RWPE2 (cell line): ENCODE measurements at regions not wholly inside any gene's neighbourhood (a gene's known extent, or its start where the extent isn't known, plus 50 kb on each side); places are given as distances from the start of the nearest gene placed in this dataset.

Experiments
- ATAC-seq: fragments of 200-7000 bp; cut with Tn5 transposase; 3 replicates; pipeline ENCODE4 v1.9.1; 2021; ENCODE audit warnings: low read depth
- DNase-seq: peaks from one replicate; pipeline ENCODE4 v3.0.0-alpha.2; 2020; ENCODE audit warnings: low spot score
- H3K27ac ChIP-seq: fragments of 450-650 bp; 2 replicates; pipeline ENCODE4 v1.5.1; 2017; ENCODE audit warnings: mild to moderate bottlenecking; ENCODE audit not compliant: poor library complexity, severe bottlenecking
- H3K27me3 ChIP-seq: fragments of 250-450 bp; sonication (Bioruptor Pico); 2 replicates; pipeline ENCODE4 v1.5.1; 2021; ENCODE audit warnings: mild to moderate bottlenecking, moderate library complexity; ENCODE audit not compliant: insufficient read depth, poor library complexity, severe bottlenecking
- H3K36me3 ChIP-seq: fragments of 250-450 bp; sonication (Bioruptor Pico); 2 replicates; pipeline ENCODE4 v1.5.1; 2020; ENCODE audit warnings: low read depth, mild to moderate bottlenecking, moderate library complexity
- H3K4me1 ChIP-seq: fragments of 250-450 bp; sonication (Bioruptor Pico); 2 replicates; pipeline ENCODE4 v1.5.1; 2021; ENCODE audit warnings: mild to moderate bottlenecking, moderate library complexity; ENCODE audit not compliant: insufficient read depth, poor library complexity, severe bottlenecking
- H3K4me3 ChIP-seq: fragments of 250-450 bp; sonication (Bioruptor Pico); 2 replicates; pipeline ENCODE4 v1.5.1; 2021; ENCODE audit warnings: mild to moderate bottlenecking, moderate library complexity; ENCODE audit not compliant: severe bottlenecking
- H3K9me3 ChIP-seq: fragments of 250-450 bp; sonication (Bioruptor Pico); 2 replicates; pipeline ENCODE4 v1.5.1; 2021; ENCODE audit warnings: mild to moderate bottlenecking, moderate library complexity; ENCODE audit not compliant: severe bottlenecking
- TF ChIP-seq, protein P1 (sequence below): fragments of 450-650 bp; IDR thresholded peaks from one replicate; pipeline ENCODE4 v1.5.1; 2017; ENCODE audit warnings: mild to moderate bottlenecking, moderate library complexity; ENCODE audit not compliant: poor library complexity, severe bottlenecking

DNA sequence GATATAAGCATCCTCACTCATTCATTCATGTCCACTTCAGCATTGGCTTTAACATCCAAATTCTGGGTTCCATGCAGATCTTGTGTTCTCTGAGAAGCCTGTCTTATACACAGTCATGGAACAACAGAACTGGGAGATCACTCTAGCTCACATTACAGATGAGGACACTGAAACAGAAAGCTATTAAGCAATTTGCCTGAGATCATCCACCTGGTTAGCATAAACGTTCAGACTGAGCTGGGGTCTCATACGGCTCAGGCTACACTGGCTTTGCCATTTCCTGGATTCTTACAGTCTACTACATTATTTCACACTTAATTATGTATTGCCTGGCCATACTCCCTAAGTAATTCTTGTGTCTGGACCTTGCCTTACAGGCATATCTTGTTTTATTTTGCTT, 169.4 kb upstream of the FANCL start:
- no peaks in the 10 kb centered on the region for H3K27me3 ChIP-seq
- TF ChIP-seq, protein P1, sequence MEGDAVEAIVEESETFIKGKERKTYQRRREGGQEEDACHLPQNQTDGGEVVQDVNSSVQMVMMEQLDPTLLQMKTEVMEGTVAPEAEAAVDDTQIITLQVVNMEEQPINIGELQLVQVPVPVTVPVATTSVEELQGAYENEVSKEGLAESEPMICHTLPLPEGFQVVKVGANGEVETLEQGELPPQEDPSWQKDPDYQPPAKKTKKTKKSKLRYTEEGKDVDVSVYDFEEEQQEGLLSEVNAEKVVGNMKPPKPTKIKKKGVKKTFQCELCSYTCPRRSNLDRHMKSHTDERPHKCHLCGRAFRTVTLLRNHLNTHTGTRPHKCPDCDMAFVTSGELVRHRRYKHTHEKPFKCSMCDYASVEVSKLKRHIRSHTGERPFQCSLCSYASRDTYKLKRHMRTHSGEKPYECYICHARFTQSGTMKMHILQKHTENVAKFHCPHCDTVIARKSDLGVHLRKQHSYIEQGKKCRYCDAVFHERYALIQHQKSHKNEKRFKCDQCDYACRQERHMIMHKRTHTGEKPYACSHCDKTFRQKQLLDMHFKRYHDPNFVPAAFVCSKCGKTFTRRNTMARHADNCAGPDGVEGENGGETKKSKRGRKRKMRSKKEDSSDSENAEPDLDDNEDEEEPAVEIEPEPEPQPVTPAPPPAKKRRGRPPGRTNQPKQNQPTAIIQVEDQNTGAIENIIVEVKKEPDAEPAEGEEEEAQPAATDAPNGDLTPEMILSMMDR = no peak
- H3K4me3 ChIP-seq = no peak overlapping the region
- DNase-seq (no peak), ATAC-seq (no peak)
- H3K27ac ChIP-seq = no peak overlapping the region
- no peaks in the 10 kb centered on the region for H3K36me3 ChIP-seq
- H3K4me1 ChIP-seq = no peaks in the 10 kb centered on the region
- H3K9me3 ChIP-seq = no peaks in the 10 kb centered on the region

DNA sequence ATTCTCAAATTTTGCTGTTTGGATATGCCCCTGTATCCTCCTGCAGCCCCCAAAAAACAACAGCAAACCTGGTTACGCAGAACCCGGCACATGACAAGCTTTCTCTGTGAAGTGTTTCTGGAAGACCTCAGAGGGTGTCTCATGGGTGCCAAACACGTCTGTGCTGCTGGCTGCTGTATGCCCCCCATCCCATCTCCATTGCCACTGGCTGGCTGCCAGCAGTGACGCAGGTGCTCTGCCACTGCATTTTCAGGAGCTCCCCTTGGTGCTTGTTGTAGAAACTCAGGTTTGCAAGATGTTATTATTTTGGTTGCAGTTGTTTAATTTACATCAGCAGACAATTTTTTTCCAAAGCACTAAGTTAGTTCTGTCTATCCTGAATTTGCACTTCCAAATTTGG, 166.4 kb upstream of the FANCL start:
- Histone ChIP-seq H3K4me3 (no peak overlapping the region), H3K27ac (no peak overlapping the region), H3K36me3 (no peaks in the 10 kb centered on the region), H3K9me3 (no peaks in the 10 kb centered on the region), H3K27me3 (no peaks in the 10 kb centered on the region), H3K4me1 (no peaks in the 10 kb centered on the region)
- no peak for DNase-seq
- TF ChIP-seq, protein P1 = no peak
- no peak for ATAC-seq

GRCh38 chr2:58405341-58405740, 164.2 kb upstream of the FANCL start:
- TF ChIP-seq, protein P1 = no peak
- Histone ChIP-seq H3K36me3 (no peaks in the 10 kb centered on the region), H3K27me3 (no peaks in the 10 kb centered on the region), H3K27ac (no peak overlapping the region), H3K4me3 (no peak overlapping the region), H3K9me3 (no peaks in the 10 kb centered on the region), H3K4me1 (no peaks in the 10 kb centered on the region)
- DNase-seq (no peak), ATAC-seq (no peak)

GRCh38 chr2:58401936-58402335, 160.8 kb upstream of the FANCL start:
- DNase-seq (no peak), ATAC-seq (no peak)
- no peaks in the 10 kb centered on the region for H3K36me3 ChIP-seq
- H3K27me3 ChIP-seq = no peaks in the 10 kb centered on the region
- H3K9me3 ChIP-seq = no peaks in the 10 kb centered on the region
- no peaks in the 10 kb centered on the region for H3K4me1 ChIP-seq
- H3K27ac ChIP-seq = no peak overlapping the region
- TF ChIP-seq, protein P1 = no peak
- no peak overlapping the region for H3K4me3 ChIP-seq

GRCh38 chr2:58398406-58398805, 157.3 kb upstream of the FANCL start:
- no peaks in the 10 kb centered on the region for H3K9me3 ChIP-seq
- H3K27ac ChIP-seq = no peak overlapping the region
- no peak for DNase-seq
- no peak for ATAC-seq
- TF ChIP-seq, protein P1 = no peak
- H3K4me1 ChIP-seq = no peaks in the 10 kb centered on the region
- H3K4me3 ChIP-seq = no peak overlapping the region
- H3K27me3 ChIP-seq = no peaks in the 10 kb centered on the region
- no peaks in the 10 kb centered on the region for H3K36me3 ChIP-seq
